AG10803 (cell line): ENCODE measurements at regions not wholly inside any gene's neighbourhood (a gene's known extent, or its start where the extent isn't known, plus 50 kb on each side); places are given as distances from the start of the nearest gene placed in this dataset.
A peak's percentile ranks its signal among the peaks of the same experiment; 100 is the strongest.

Experiments
- DNase-seq: peaks from one replicate; pipeline ENCODE4 v3.0.0; 2010; ENCODE audit warnings: low read depth
- H3K4me3 ChIP-seq: 2 replicates; pipeline ENCODE4 v1.5.1; 2011; ENCODE audit warnings: mild to moderate bottlenecking, low read length, control low read depth
- TF ChIP-seq, protein P1 (sequence below): conservative IDR thresholded peaks from 2 replicates; pipeline ENCODE4 v1.5.1; 2011; ENCODE audit warnings: mild to moderate bottlenecking, low read length, control low read depth, inconsistent platforms

DNA sequence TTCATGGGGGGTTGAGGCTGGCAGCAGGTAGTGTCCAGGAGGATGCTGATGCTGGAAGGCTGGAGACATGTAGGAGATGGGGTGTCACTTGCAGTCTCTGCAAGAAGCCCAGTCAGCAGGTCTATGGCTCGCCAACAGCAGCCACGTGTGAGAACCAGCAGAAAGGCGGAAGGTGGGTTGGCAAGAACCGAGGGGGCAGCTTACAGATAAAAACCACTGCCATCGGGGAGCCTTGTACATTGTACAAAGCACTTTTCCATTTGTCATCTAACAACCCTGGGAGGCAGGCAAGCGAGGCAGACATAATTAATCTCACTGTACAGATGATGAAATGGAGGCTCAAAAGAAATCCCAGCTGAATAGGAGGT, 167.2 kb downstream of the KCNA5 start:
- no peak for DNase-seq
- TF ChIP-seq, protein P1, sequence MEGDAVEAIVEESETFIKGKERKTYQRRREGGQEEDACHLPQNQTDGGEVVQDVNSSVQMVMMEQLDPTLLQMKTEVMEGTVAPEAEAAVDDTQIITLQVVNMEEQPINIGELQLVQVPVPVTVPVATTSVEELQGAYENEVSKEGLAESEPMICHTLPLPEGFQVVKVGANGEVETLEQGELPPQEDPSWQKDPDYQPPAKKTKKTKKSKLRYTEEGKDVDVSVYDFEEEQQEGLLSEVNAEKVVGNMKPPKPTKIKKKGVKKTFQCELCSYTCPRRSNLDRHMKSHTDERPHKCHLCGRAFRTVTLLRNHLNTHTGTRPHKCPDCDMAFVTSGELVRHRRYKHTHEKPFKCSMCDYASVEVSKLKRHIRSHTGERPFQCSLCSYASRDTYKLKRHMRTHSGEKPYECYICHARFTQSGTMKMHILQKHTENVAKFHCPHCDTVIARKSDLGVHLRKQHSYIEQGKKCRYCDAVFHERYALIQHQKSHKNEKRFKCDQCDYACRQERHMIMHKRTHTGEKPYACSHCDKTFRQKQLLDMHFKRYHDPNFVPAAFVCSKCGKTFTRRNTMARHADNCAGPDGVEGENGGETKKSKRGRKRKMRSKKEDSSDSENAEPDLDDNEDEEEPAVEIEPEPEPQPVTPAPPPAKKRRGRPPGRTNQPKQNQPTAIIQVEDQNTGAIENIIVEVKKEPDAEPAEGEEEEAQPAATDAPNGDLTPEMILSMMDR: no peak
- H3K4me3 ChIP-seq: no peak overlapping the region

DNA sequence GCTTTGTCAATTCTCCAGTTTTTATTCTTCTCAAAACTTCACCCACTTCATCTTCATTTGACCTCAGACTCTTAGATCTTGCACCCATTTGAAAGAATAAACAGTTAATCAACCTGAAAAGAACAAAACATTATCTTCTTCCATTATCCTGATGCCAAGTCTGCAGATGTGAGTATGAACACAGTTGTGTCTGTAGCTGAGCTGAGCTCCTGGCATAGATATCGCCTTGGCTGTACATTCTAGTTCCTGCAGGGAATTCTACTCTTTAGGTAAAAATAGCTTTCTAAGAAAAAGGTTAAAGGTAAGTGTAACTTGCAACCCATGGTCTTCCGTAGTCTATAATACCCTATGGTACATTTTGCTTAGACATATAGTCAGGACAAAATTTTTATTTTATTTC, 169.7 kb downstream of the KCNA5 start:
- DNase-seq: no peak
- TF ChIP-seq, protein P1: no peak
- no peak overlapping the region for H3K4me3 ChIP-seq

DNA sequence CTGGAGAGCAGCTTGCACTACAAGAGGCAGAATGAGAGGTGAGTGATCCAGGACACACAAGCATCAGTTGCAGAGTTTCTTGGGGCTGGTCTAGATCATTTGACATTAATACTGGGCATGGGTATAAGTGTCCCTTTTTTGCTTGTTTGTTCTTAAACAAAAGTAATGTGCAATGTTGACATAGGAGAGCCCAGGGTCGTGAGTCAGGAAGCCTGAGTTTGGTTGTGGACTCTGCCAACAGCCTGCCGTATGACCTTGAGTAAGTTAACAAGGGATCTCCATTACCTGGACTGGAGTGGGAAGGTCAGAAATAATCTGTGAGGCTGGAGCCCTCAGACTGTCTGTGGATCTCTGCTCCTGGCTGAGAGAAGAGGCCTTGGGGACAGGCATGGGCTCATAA, 170.3 kb downstream of the KCNA5 start:
- H3K4me3 ChIP-seq: no peak overlapping the region
- TF ChIP-seq, protein P1: no peak
- DNase-seq: no peak

DNA sequence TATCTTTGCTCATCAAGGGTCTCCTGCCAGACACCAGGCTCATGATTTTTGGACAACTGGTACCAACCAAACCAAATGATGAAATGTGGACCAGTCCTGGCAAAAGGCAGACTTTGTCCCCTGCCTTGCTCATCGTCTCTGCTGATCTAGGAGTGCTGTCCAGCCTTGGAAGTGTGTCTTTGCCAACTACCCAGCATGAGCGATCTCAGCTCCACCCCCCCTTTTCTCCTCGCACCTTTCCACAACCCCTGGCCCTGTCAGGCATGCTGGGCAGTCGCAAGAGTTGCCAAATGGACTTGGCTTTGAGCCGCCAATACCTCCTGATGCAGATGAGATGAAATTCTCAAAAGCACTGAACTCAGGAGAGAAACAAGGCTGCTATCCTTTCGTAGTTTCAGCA, 174.3 kb downstream of the KCNA5 start:
- no peak overlapping the region for H3K4me3 ChIP-seq
- TF ChIP-seq, protein P1: no peak
- DNase-seq: no peak

DNA sequence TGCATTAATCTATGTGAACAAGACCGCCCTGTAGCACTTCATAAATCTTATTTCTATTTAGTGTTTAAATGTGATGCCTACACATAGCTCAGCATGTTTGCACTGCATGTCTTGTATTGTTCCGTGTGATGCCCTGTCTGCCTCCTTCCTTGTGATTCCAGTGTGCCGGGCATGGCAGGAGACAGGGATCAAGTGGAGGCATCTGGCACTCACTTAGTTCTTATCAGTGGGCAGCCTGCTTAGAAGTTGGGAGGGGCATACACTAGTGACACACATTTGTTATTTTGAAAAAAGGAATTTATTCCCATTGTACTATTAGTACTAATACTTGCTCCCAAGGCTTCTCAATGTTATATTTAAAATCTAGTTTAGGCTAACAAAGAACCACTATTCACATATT, 176.4 kb downstream of the KCNA5 start:
- no peak overlapping the region for H3K4me3 ChIP-seq
- TF ChIP-seq, protein P1: no peak
- DNase-seq: no peak

DNA sequence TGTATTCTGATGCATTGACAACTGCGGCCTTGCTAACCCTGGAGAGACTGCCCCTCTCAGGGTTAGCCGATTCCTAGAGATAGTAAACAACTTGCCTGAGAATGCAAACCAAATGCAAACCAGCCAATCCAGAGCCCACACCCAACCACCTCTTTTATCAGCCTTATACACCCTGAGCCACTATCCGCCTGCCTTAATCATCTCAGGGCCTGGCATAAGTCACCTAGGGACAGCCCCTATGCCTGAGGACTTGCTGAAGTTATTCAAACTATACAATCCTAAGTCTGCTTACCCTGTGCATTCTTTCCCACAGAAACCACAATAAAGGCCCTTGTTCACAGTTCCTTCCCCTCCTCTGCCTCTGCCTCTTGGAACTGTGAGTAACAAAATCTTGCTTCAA, 177.2 kb downstream of the KCNA5 start:
- TF ChIP-seq, protein P1: no peak
- peak; percentile 16 for DNase-seq
- no peak overlapping the region for H3K4me3 ChIP-seq

DNA sequence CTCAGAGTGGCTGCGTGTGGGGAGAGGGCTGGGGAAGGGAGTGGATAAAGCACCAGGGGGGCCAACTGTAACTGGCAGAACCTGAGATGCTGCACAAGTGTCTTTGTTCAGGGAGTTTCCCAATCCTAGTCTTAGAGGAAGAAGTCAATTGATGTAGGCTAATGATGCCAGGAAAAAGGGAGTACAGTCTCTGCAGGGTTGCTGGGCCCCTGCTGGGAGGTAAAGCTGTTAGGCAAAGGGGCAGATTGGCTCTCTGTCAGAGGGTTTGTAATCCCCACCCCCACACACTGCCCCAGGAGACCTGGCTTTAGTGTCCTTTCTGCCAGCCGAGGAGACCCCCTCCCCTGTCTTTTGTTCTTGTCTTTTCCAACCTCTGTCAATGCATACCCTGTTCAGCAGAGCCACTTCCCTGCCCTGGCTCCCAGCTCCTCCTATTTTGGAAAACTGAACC, 178.4 kb downstream of the KCNA5 start:
- no peak overlapping the region for H3K4me3 ChIP-seq
- DNase-seq: no peak
- TF ChIP-seq, protein P1: no peak
